Stimulated activated CD8-positive, alpha-beta memory T cell treated with anti-CD3 and anti-CD28 coated beads, Interleukin-15, amount 100 ng/mL, for 1 hour (primary cell): ENCODE measurements at regions not wholly inside any gene's neighbourhood (a gene's known extent, or its start where the extent isn't known, plus 50 kb on each side); places are given as distances from the start of the nearest gene placed in this dataset.
"Not testable (repeated sequence)": the region's sequence is repeated elsewhere in the genome, so short reads cannot be mapped to it uniquely, and the experiment has no call there.

Experiments used
- DNase-seq: peaks from one replicate; pipeline ENCODE4 v3.0.0-alpha.2; 2020; ENCODE audit warnings: low read depth

GRCh38 chr10:78096486-78096885 lies 62.8 kb downstream of the RPS24 start:
- not testable (repeated sequence) for DNase-seq

- DNase-seq = not testable (repeated sequence)
Measured at GRCh38 chr10:78102593-78102992, 68.9 kb downstream of the RPS24 start.

GRCh38 chr10:78109210-78109609 lies 75.5 kb downstream of the RPS24 start:
- no peak for DNase-seq

- DNase-seq = no peak
Measured at GRCh38 chr10:78115135-78115853, 81.6 kb downstream of the RPS24 start.

GRCh38 chr10:78116361-78116760 lies 82.7 kb downstream of the RPS24 start:
- no peak for DNase-seq

GRCh38 chr10:78118591-78118990 lies 84.9 kb downstream of the RPS24 start:
- no peak for DNase-seq

- no peak for DNase-seq
Measured at GRCh38 chr10:78121801-78122200, 88.1 kb downstream of the RPS24 start.

GRCh38 chr10:78124167-78124566 lies 90.5 kb downstream of the RPS24 start:
- DNase-seq = no peak

GRCh38 chr10:78129211-78129610 lies 95.5 kb downstream of the RPS24 start:
- no peak for DNase-seq

GRCh38 chr10:78130966-78131710 lies 97.5 kb downstream of the RPS24 start:
- DNase-seq = no peak

- DNase-seq = no peak
Measured at GRCh38 chr10:78134773-78135306, 101.2 kb downstream of the RPS24 start.

GRCh38 chr10:78137147-78137546 lies 103.5 kb downstream of the RPS24 start:
- DNase-seq = no peak

GRCh38 chr10:78139341-78139740 lies 105.7 kb downstream of the RPS24 start:
- DNase-seq = no peak

GRCh38 chr10:78140066-78140630 lies 106.5 kb downstream of the RPS24 start:
- no peak for DNase-seq

GRCh38 chr10:78143576-78143975 lies 109.9 kb downstream of the RPS24 start:
- DNase-seq = no peak

- no peak for DNase-seq
Measured at GRCh38 chr10:78146200-78146599, 112.5 kb downstream of the RPS24 start.

GRCh38 chr10:78147202-78147601 lies 113.5 kb downstream of the RPS24 start:
- DNase-seq = no peak

- DNase-seq = no peak
Measured at GRCh38 chr10:78148216-78148960, 114.7 kb downstream of the RPS24 start.

- DNase-seq = no peak
Measured at GRCh38 chr10:78148961-78149612, 115.4 kb downstream of the RPS24 start.

GRCh38 chr10:78150756-78151155 lies 117.1 kb downstream of the RPS24 start:
- DNase-seq = no peak

- no peak for DNase-seq
Measured at GRCh38 chr10:78155722-78156121, 122.1 kb downstream of the RPS24 start.

- no peak for DNase-seq
Measured at GRCh38 chr10:78160591-78160990, 126.9 kb downstream of the RPS24 start.
